HG03442 (cell line): ENCODE measurements at regions not wholly inside any gene's neighbourhood (a gene's known extent, or its start where the extent isn't known, plus 50 kb on each side); places are given as distances from the start of the nearest gene placed in this dataset.
"Not testable (repeated sequence)": the region's sequence is repeated elsewhere in the genome, so short reads cannot be mapped to it uniquely, and the experiment has no call there.

ENCODE experiments used
- ATAC-seq: cut with Tn5 transposase; IDR thresholded peaks from one replicate; pipeline ENCODE4 v1.9.1; 2021; ENCODE audit warnings: mild to moderate bottlenecking, moderate library complexity; ENCODE audit not compliant: unreplicated experiment

DNA sequence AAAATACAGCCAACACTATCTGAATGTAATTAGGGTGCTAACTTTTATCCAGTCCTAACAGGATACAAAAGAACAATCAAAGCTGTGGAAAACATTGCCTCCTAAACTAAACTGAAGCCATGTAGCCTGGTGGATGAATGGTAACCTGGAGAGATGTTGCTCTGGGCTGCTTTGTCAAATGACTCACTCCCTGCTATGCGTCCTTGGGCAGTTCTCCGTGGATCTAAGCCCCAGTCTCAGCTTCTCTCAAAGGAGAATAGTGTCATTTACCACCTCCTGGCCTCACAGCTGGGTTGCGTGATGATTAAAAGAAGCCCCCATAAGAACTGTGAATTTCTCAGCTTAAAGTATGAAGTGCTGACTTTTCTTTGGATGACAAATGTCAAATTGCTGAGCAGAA is 203.7 kb downstream of the ICOS start:
- no peak for ATAC-seq

GRCh38 chr2:204143216-204144014 is 206.9 kb downstream of the ICOS start:
- ATAC-seq = no peak

GRCh38 chr2:204144492-204144891 is 207.9 kb downstream of the ICOS start:
- ATAC-seq = no peak

GRCh38 chr2:204145263-204145751 is 208.7 kb downstream of the ICOS start:
- peak; percentile 97 for ATAC-seq

DNA sequence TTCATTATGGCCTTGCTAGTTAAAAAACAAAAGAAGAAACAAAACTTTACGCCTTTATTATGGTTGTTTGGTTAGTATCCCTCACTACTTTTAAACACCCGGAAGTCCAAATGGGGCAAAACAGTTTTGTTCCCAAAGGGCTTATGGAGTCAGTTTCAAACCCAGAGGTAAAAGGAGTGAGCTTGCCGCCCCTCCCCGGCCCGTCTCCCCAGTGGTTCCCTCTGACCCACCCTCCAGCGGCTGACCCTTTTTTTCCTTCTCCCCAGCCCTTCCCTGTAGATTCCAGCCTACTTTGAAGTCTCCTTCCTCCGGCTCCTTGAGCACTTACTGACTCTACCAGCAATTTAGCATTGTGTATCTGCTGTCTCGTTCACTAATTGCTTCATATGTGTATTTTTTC is 209.2 kb downstream of the ICOS start:
- ATAC-seq = no peak

DNA sequence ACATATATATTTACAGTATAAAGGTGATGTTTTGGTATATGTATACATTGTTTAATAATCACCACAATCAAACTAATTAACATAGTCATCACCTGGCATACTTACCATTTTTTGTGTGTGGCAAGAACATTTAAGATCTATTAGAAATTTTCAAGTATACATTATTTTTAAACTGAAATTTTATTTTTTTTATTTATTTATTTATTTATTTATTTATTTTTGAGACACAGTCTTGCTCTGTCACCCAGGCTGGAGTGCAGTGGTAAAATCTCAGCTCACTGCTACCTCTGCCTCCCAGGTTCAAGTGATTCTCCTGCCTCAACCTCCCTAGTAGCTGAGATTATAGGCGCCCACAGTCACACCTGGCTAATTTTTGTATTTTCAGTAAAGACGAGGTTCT is 210.5 kb downstream of the ICOS start:
- not testable (repeated sequence) for ATAC-seq

GRCh38 chr2:204150721-204151120 is 214.2 kb downstream of the ICOS start:
- no peak for ATAC-seq

DNA sequence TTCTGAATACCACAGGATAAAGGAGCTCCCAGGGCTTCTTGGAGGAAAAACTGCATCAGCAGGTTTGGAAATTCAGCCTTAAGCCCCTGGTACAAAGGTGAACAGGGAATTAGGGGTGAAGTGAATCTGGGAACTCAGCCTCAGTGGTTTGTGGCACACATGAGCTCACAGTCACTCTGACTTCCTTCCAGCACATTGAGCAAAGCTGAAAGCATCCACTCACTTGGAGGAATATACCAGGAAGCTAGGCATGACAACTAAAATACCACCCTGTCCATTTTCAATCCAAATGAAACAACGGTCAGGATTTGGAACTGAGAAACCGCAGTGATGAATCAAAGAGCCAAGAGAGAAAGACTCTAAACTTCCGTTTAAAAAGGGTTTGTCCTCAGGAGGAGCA is 216.1 kb downstream of the ICOS start:
- ATAC-seq = no peak

- ATAC-seq = no peak
Measured at GRCh38 chr2:204154863-204155262, 218.3 kb downstream of the ICOS start.

DNA sequence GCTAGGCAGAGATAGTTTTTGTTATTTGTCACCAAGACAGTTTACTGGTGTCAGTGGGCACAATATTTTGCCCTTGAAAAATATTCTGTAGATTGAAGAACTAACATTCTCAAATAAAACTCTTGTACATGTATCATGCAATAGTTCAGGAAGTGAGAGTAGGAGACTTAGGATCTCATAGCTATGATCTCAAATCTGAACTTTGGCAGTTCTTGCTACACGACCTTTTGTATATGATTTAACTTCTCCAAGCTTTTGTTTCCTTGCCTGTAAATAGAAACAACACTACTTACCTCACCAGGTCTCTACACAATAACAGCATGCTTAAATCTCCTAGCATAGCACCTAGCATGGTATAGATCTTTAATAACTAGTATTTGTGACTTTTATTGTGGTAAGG is 219.9 kb downstream of the ICOS start:
- ATAC-seq = no peak

DNA sequence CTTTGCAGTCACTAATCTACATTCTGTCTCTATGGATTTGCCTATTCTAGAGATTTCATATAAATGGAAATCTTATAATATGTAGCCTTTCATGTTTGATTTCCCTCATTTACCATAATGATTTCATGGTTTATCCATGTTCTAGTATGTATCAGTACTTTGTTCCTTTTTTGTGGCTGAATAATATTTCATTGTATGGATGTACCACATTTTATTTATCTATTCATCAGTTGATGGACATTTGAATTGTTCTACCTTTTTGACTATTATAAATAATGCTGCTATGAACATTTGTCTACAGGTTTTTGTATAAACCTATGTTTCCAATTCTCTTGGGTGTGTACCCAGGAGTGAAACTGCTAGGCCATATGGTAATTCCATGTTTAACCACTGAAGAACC is 221.1 kb downstream of the ICOS start:
- no peak for ATAC-seq

GRCh38 chr2:204159526-204159925 is 223.0 kb downstream of the ICOS start:
- no peak for ATAC-seq

GRCh38 chr2:204160989-204161388 is 224.4 kb downstream of the ICOS start:
- no peak for ATAC-seq

DNA sequence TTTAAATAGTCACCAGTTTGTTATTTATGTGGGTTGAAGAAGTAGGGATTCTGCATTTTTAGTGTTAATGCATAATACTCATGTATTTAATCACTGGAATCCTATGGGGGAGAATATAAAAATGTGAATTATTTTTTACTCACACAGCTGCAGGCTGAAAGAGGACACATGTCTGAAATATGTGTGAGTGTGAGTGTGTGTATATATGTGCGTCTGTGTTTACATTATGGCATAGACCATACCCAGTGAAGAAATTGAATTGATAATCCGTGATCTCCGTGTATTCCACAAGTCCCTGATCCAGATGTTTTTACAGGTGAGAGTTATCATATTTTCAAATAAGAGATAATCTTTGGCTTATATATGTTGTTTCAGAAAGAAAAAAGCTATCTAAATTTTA is 225.3 kb downstream of the ICOS start:
- ATAC-seq = no peak

DNA sequence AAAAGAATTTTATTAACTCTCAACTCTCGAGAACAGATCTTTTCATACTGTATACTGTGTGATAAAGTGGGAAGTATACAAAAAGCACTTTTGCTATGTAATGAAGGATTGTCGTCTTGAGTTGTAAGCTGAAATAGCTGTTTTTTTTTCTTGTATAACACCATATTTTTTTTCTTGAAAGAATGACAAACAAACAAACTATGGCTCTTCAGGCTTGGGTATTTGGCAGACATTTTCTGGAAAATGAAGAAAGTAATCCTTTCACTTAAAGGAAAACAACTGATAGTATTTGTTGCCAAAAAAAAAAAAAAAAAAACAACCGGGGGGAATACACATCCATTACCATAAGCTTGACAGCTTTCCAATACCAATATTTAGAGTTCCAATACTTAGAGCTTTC is 230.4 kb downstream of the ICOS start:
- ATAC-seq = no peak

DNA sequence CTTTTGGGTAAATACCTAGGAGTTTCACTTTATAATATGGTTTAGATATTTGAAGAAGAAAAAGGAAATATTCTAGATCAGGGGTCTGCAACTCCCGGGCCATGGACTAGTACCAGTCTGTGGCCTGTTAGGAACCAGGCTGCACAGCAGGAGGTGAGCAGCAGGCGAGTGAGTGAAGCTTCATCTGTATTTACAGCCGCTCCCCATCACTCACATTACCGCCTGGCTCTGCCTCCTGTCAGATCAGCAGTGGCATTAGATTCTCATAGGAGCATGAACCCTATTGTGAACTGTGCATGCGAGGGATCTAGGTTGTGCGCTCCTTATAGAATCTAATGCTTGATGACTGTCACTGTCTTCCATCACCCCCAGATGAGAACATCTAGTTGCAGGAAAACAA is 231.1 kb downstream of the ICOS start:
- not testable (repeated sequence) for ATAC-seq

- no peak for ATAC-seq
Measured at GRCh38 chr2:204170411-204170810, 233.8 kb downstream of the ICOS start.

DNA sequence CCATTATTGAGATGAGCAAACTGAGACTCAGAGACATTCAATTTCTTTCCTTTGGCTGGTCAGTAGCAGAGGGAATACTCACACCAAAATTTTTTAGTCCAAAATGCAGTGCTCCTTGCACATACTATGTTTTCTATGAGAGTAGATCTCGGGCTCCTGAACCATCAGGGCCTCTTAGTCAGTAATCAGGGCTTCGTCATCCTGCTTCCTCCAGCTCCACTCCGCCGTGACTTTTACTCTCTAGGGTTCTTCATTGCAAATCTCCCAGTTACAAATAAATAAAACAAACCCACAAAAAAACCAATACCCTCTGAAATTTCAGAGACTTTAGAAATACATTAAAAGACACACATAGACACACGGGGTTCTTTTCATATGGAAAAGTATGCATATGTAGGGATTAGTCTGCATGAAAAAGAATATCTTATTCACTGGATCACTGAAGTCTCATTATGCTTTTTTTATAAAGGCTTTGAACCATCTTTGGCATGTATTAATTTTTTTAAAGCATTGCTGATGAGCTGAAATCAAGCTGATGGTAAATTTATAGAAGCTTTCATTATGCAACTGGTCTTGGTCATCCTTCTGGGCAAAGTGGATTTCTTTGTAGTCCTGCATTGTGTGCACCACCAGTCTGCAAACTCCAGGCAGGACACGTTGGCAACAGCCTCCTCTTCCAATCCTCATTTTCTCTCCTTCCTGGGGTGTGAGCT is 235.0 kb downstream of the ICOS start:
- no peak for ATAC-seq

GRCh38 chr2:204172145-204172600 is 235.6 kb downstream of the ICOS start:
- ATAC-seq = no peak

- ATAC-seq = no peak
Measured at GRCh38 chr2:204174034-204174433, 237.5 kb downstream of the ICOS start.

GRCh38 chr2:204175552-204176271 is 239.1 kb downstream of the ICOS start:
- ATAC-seq = no peak

GRCh38 chr2:204176306-204176705 is 239.7 kb downstream of the ICOS start:
- no peak for ATAC-seq
